ENCODE measurements at regions not wholly inside any gene's neighbourhood (a gene's known extent, or its start where the extent isn't known, plus 50 kb on each side); places are given as distances from the start of the nearest gene placed in this dataset.
A peak's percentile ranks its signal among the peaks of the same experiment; 100 is the strongest.

- no peak for DNase-seq (ENCODE audit: extremely low spot score)
- ChIA-PET CTCF (interaction anchor here (0.9 to 2.0 kb wide), 8 partner anchors 11 to 1754 kb away, joined by 3 to 9 read pairs (median 4); no protein-coding TSS in a partner anchor), POLR2A (no interaction called here)
- TF ChIP-seq CTCF (IDR thresholded peaks at IDR 0.05; ENCODE audit: control extremely low read depth, extremely low read depth, low read depth, missing control alignments) = no peak
Measured at GRCh38 chr14:34329301-34329700, 132.7 kb downstream of the SPTSSA start.

GRCh38 chr14:34328178-34328577 is 133.9 kb downstream of the SPTSSA start:
- TF ChIP-seq CTCF (IDR thresholded peaks at IDR 0.05; ENCODE audit: control extremely low read depth, extremely low read depth, low read depth, missing control alignments) = no peak
- no peak for DNase-seq (ENCODE audit: extremely low spot score)
- ChIA-PET CTCF (interaction anchor here (0.8 to 2.0 kb wide), 7 partner anchors 10 to 1753 kb away, joined by 3 to 9 read pairs (median 4); no protein-coding TSS in a partner anchor), POLR2A (no interaction called here)

GRCh38 chr14:34325493-34325892 is 136.5 kb downstream of the SPTSSA start:
- ChIA-PET CTCF (interaction anchor here (0.9 to 6.7 kb wide), 9 partner anchors 11 to 1760 kb away, joined by 3 to 71 read pairs (median 8); no protein-coding TSS in a partner anchor), POLR2A (no interaction called here)
- no peak for DNase-seq (ENCODE audit: extremely low spot score)
- no peak for TF ChIP-seq CTCF (IDR thresholded peaks at IDR 0.05; ENCODE audit: control extremely low read depth, extremely low read depth, low read depth, missing control alignments)

- DNase-seq (ENCODE audit: extremely low spot score) = peak; percentile 48
- peak; percentile 78 for TF ChIP-seq CTCF (IDR thresholded peaks at IDR 0.05; ENCODE audit: control extremely low read depth, extremely low read depth, low read depth, missing control alignments)
- CTCF ChIA-PET = interaction anchor here (0.6 to 6.7 kb wide), 11 partner anchors 7 to 484 kb away, joined by 3 to 71 read pairs (median 8); no protein-coding TSS in a partner anchor
- POLR2A ChIA-PET = no interaction called here
Measured at GRCh38 chr14:34324363-34324795, 137.7 kb downstream of the SPTSSA start.

- peak; percentile 77 for TF ChIP-seq CTCF (IDR thresholded peaks at IDR 0.05; ENCODE audit: control extremely low read depth, extremely low read depth, low read depth, missing control alignments)
- peak; percentile 79 for DNase-seq (ENCODE audit: extremely low spot score)
- ChIA-PET CTCF (interaction anchor here (0.6 to 6.7 kb wide), 46 partner anchors 8 to 1763 kb away, joined by 3 to 71 read pairs (median 4); no protein-coding TSS in a partner anchor), POLR2A (no interaction called here)
Measured at GRCh38 chr14:34322940-34323418, 139.1 kb downstream of the SPTSSA start.

GRCh38 chr14:34319140-34319539 is 142.9 kb downstream of the SPTSSA start:
- ChIA-PET CTCF (interaction anchor here (1.5 to 2.6 kb wide), 2 partner anchors 10 to 479 kb away, joined by 3 to 6 read pairs; no protein-coding TSS in a partner anchor), POLR2A (no interaction called here)
- DNase-seq (ENCODE audit: extremely low spot score) = no peak
- TF ChIP-seq CTCF (IDR thresholded peaks at IDR 0.05; ENCODE audit: control extremely low read depth, extremely low read depth, low read depth, missing control alignments) = no peak
